OCI-LY7 (cell line): ENCODE measurements at regions not wholly inside any gene's neighbourhood (a gene's known extent, or its start where the extent isn't known, plus 50 kb on each side); places are given as distances from the start of the nearest gene placed in this dataset. TPM values are rescaled to one million over a fixed set of nuclear protein-coding genes. Genes with fewer than 3 reads are reported as not detected.

Experiments
- BruUV-seq: library from RNA; stranded (reverse); fragments of 400-500 nt; replicated peaks from 2 replicates; lab custom pipeline; 2021; lab: Mats Ljungman, UMichigan
- CTCF ChIA-PET: fragments of 300-600 bp; sonication (Branson Sonifier 250); formaldehyde crosslinking; loops from one replicate; lab custom pipeline; 2022; ENCODE audit warnings: antibody characterized with exemption; ENCODE audit not compliant: unreplicated experiment; lab: Charles Lee
- POLR2A ChIA-PET: fragments of 300-600 bp; sonication (Branson Sonifier 250); formaldehyde crosslinking; loops from one replicate; lab custom pipeline; 2022; ENCODE audit warnings: antibody characterized with exemption; lab: Charles Lee
- DNase-seq: peaks from one replicate; pipeline ENCODE4 v3.0.0-alpha.2; 2015; ENCODE audit warnings: low spot score
- H2AFZ ChIP-seq: fragments of 200-600 bp; sonication (generic), shearing (Covaris generic); 2 replicates; pipeline ENCODE4 v1.6.1; 2014; ENCODE audit warnings: mild to moderate bottlenecking, antibody characterized with exemption, low read length, moderate library complexity
- H3K27ac ChIP-seq: fragments of 200-600 bp; sonication (generic); 2 replicates; pipeline ENCODE4 v1.5.1; 2014; ENCODE audit warnings: mixed run types, low read depth, mild to moderate bottlenecking, moderate library complexity, low read length, inconsistent platforms; ENCODE audit not compliant: poor library complexity, severe bottlenecking
- H3K36me3 ChIP-seq: fragments of 200-600 bp; sonication (generic); 2 replicates; pipeline ENCODE4 v1.6.1; 2014; ENCODE audit warnings: mild to moderate bottlenecking, antibody characterized with exemption, low read length, moderate library complexity, mixed read lengths; ENCODE audit not compliant: insufficient read depth
- H3K4me1 ChIP-seq: fragments of 200-600 bp; sonication (generic); 2 replicates; pipeline ENCODE4 v1.5.1; 2014; ENCODE audit warnings: mild to moderate bottlenecking, low read length; ENCODE audit not compliant: insufficient read depth, poor library complexity, severe bottlenecking
- H3K4me2 ChIP-seq: fragments of 200-600 bp; sonication (generic); 2 replicates; pipeline ENCODE4 v1.6.1; 2014; ENCODE audit warnings: mild to moderate bottlenecking, low read length
- H3K4me3 ChIP-seq: fragments of 200-600 bp; sonication (generic); 2 replicates; pipeline ENCODE4 v1.5.1; 2014; ENCODE audit warnings: mild to moderate bottlenecking, low read depth, low read length; ENCODE audit not compliant: poor library complexity, severe bottlenecking
- H3K79me2 ChIP-seq: fragments of 200-600 bp; sonication (generic); 2 replicates; pipeline ENCODE4 v1.6.1; 2016; ENCODE audit warnings: low read depth, mild to moderate bottlenecking, low read length, moderate library complexity, mixed read lengths; ENCODE audit not compliant: insufficient read depth
- H3K9me2 ChIP-seq: fragments of 200-600 bp; sonication (generic); 2 replicates; pipeline ENCODE4 v1.6.1; 2016; ENCODE audit warnings: mild to moderate bottlenecking, low read length, mixed read lengths; ENCODE audit not compliant: insufficient read depth
- H3K9me3 ChIP-seq: fragments of 200-600 bp; sonication (generic); 2 replicates; pipeline ENCODE4 v1.6.1; 2014; ENCODE audit warnings: mild to moderate bottlenecking, mixed run types, low read length, mixed read lengths
- H4K20me1 ChIP-seq: fragments of 200-600 bp; sonication (generic); 2 replicates; pipeline ENCODE4 v1.6.1; 2014; ENCODE audit warnings: mild to moderate bottlenecking, antibody characterized with exemption, low read length, moderate library complexity, mixed read lengths; ENCODE audit not compliant: insufficient read depth
- CTCF ChIP-seq: fragments of 200-600 bp; sonication (generic); conservative IDR thresholded peaks from 2 replicates; pipeline ENCODE4 v1.5.1; 2014; ENCODE audit warnings: mild to moderate bottlenecking, antibody characterized with exemption, low read length, moderate library complexity, mixed read lengths
- EZH2phosphoT487 ChIP-seq: fragments of 200-600 bp; sonication (generic); IDR thresholded peaks from 2 replicates; pipeline ENCODE4 v1.6.1; 2018; ENCODE audit warnings: low read depth, borderline replicate concordance, mild to moderate bottlenecking, mixed run types, antibody characterized with exemption, low read length, moderate library complexity, mixed read lengths
- intact Hi-C: fragments of 100-400 bp; cut with micrococcal nuclease; formaldehyde crosslinking; loops from one replicate; pipeline ENCODE4 v1.10.0; 2022; ENCODE audit not compliant: unreplicated experiment
- small RNA-seq: library from RNA; depleted of rRNA; stranded (forward); fragments of <200 nt; gene quantifications from one replicate; pipeline ENCODE3, GENCODE V24; 2014

DNA sequence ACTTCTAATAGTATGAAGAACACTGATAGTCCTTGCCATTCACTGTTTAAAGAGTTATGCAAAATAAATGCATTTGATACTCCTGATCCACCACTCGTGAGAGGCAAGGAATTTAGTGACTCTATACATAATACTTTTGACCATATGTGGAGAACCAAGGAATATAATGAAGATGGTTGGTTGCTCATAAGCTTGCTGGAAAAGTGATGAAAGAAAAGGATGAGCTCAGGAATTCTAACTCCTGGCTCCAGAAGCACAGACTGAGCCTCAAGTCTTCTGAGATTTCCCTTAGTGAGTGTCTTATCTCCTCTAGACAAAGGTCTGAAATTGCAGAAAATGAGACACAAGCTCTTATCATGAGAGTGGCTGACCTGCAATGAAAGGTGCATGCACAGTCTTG is 57.1 kb upstream of the KRAS start:
- H3K9me2 ChIP-seq: no peaks in the 10 kb centered on the region
- no peak overlapping the region for H3K27ac ChIP-seq
- BruUV-seq: no TSS peak
- H2AFZ ChIP-seq: no peak overlapping the region
- TF ChIP-seq CTCF: no peak
- TF ChIP-seq EZH2phosphoT487: no peak
- H3K79me2 ChIP-seq: no peaks in the 10 kb centered on the region
- H3K36me3 ChIP-seq: no peaks in the 10 kb centered on the region
- no peaks in the 10 kb centered on the region for H4K20me1 ChIP-seq
- intact Hi-C loops: no loop called here
- H3K4me3 ChIP-seq: no peak overlapping the region
- POLR2A ChIA-PET: interaction anchor here (0.6 to 0.8 kb wide), 2 partner anchors 21 to 178 kb away, joined by 3 to 4 read pairs; no protein-coding TSS in a partner anchor
- DNase-seq: no peak
- CTCF ChIA-PET: no interaction called here
- no peaks in the 10 kb centered on the region for H3K9me3 ChIP-seq
- H3K4me2 ChIP-seq: no peak overlapping the region
- peaks cover 10% of the 10 kb centered on the region for H3K4me1 ChIP-seq

DNA sequence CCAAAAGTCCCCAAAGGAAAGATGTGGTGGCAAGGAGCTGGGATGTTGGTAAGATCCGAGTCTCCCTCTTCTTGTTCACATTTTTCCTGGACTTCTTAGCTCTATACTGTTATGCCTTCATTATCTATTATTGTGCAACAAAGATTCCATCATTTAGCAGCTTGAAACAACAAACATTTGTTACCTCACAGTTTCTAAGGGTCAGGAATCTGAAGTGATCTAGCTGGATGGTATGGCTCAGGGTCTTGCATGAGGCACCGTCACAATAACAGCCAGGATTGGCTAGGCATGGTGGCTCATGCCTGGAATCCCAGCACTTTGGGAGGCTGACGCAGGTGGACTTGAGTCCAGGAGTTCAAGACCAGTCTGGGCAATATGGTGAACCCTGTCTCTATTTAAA is 51.1 kb upstream of the KRAS start:
- Histone ChIP-seq H2AFZ (no peak overlapping the region), H3K36me3 (no peaks in the 10 kb centered on the region), H4K20me1 (no peaks in the 10 kb centered on the region), H3K9me2 (no peaks in the 10 kb centered on the region), H3K27ac (no peak overlapping the region), H3K4me2 (no peak overlapping the region), H3K4me3 (no peak overlapping the region), H3K79me2 (no peaks in the 10 kb centered on the region), H3K4me1 (peaks cover 11% of the 10 kb centered on the region), H3K9me3 (no peaks in the 10 kb centered on the region)
- DNase-seq: no peak
- ChIA-PET POLR2A (interaction anchor here (0.6 to 0.7 kb wide), 2 partner anchors 31 to 1502 kb away, joined by 3 to 6 read pairs; no protein-coding TSS in a partner anchor), CTCF (no interaction called here)
- intact Hi-C loops: no loop called here
- TF ChIP-seq CTCF (no peak), EZH2phosphoT487 (no peak)
- BruUV-seq: no TSS peak

Small RNA genes lying in the stretch of these regions (small RNA-seq; reads per million reads assigned to genes)
- gene AC092451.1: not detected
- 1.1 reads per million, percentile 53 among the genes with 10 or more reads in this experiment for gene RNU4-67P
